IMR-90 (cell line): ENCODE measurements at regions not wholly inside any gene's neighbourhood (a gene's known extent, or its start where the extent isn't known, plus 50 kb on each side); places are given as distances from the start of the nearest gene placed in this dataset.

ENCODE experiments used
- ATAC-seq: fragments of 200-7000 bp; cut with Tn5 transposase; 2 replicates; pipeline ENCODE4 v1.9.1; 2020; ENCODE audit warnings: low read depth, mild to moderate bottlenecking, moderate library complexity
- BruUV-seq: library from RNA; stranded (reverse); fragments of 400-500 nt; replicated peaks from 2 replicates; lab custom pipeline; 2021; lab: Mats Ljungman, UMichigan
- CTCF ChIA-PET: fragments of 300-600 bp; formaldehyde crosslinking; extraction: SDS; loops from one replicate; lab custom pipeline; 2021; ENCODE audit warnings: antibody characterized with exemption; lab: Yijun Ruan, JAX
- POLR2A ChIA-PET: fragments of 300-600 bp; sonication (Branson Sonifier 250); formaldehyde crosslinking; loops from one replicate; lab custom pipeline; 2022; ENCODE audit warnings: antibody characterized with exemption; ENCODE audit not compliant: unreplicated experiment; lab: Charles Lee
- DNase-seq: peaks from one replicate; pipeline ENCODE4 v3.0.0; 2013
- H2AFZ ChIP-seq: replicated peaks from 2 replicates; pipeline ENCODE3; 2013; ENCODE audit warnings: low read length, mild to moderate bottlenecking; ENCODE audit not compliant: poor library complexity
- H2AK5ac ChIP-seq: 2 replicates; pipeline ENCODE4 v1.6.1; 2013; ENCODE audit warnings: low read depth, low read length, inconsistent platforms
- H2AK9ac ChIP-seq: replicated peaks from 2 replicates; pipeline ENCODE3; 2013; ENCODE audit warnings: mild to moderate bottlenecking, low read depth, low read length, moderate library complexity; ENCODE audit not compliant: poor library complexity
- H2BK120ac ChIP-seq: 2 replicates; pipeline ENCODE4 v1.6.1; 2013; ENCODE audit warnings: low read depth, low read length, inconsistent platforms
- H2BK15ac ChIP-seq: 3 replicates; pipeline ENCODE4 v1.6.1; 2013; ENCODE audit warnings: low read depth, low read length, inconsistent platforms
- H2BK20ac ChIP-seq: 2 replicates; pipeline ENCODE4 v1.6.1; 2013; ENCODE audit warnings: low read depth, mild to moderate bottlenecking, inconsistent platforms, low read length, moderate library complexity
- H2BK5ac ChIP-seq: 2 replicates; pipeline ENCODE4 v1.6.1; 2013; ENCODE audit warnings: mild to moderate bottlenecking, low read depth, low read length, inconsistent platforms; ENCODE audit not compliant: poor library complexity, severe bottlenecking
- H3K14ac ChIP-seq: replicated peaks from 2 replicates; pipeline ENCODE4 v1.6.1; 2013; ENCODE audit warnings: low read depth, low read length, inconsistent platforms
- H3K18ac ChIP-seq: 2 replicates; pipeline ENCODE4 v1.6.1; 2013; ENCODE audit warnings: low read depth, low read length, control low read depth
- H3K23ac ChIP-seq: 2 replicates; pipeline ENCODE4 v1.6.1; 2013; ENCODE audit warnings: low read depth, low read length, inconsistent platforms
- H3K27ac ChIP-seq: 2 replicates; pipeline ENCODE4 v1.5.1; 2013; ENCODE audit warnings: mild to moderate bottlenecking, control low read depth, low read length; ENCODE audit not compliant: insufficient read depth
- H3K27me3 ChIP-seq: 2 replicates; pipeline ENCODE4 v1.6.1; 2013; ENCODE audit warnings: low read length; ENCODE audit not compliant: control insufficient read depth, insufficient read depth
- H3K36me3 ChIP-seq: 2 replicates; pipeline ENCODE4 v1.6.1; 2013; ENCODE audit warnings: low read length, mixed read lengths; ENCODE audit not compliant: control insufficient read depth, insufficient read depth
- H3K4ac ChIP-seq: 2 replicates; pipeline ENCODE4 v1.6.1; 2013; ENCODE audit warnings: low read depth, low read length, inconsistent platforms
- H3K4me1 ChIP-seq: 2 replicates; pipeline ENCODE4 v1.6.1; 2013; ENCODE audit warnings: low read length, mixed read lengths; ENCODE audit not compliant: control insufficient read depth, insufficient read depth
- H3K4me2 ChIP-seq: 2 replicates; pipeline ENCODE4 v1.6.1; 2013; ENCODE audit warnings: low read depth, mild to moderate bottlenecking, control low read depth, low read length, moderate library complexity
- H3K4me3 ChIP-seq: 2 replicates; pipeline ENCODE4 v1.5.1; 2013; ENCODE audit warnings: low read depth, mild to moderate bottlenecking, control low read depth, low read length, moderate library complexity; ENCODE audit not compliant: insufficient read depth
- H3K56ac ChIP-seq: 2 replicates; pipeline ENCODE4 v1.6.1; 2013; ENCODE audit warnings: low read length, inconsistent platforms; ENCODE audit not compliant: insufficient read depth; ENCODE audit errors: extremely low read depth
- H3K79me1 ChIP-seq, 2 experiments: 2 replicates each; pipeline ENCODE4 v1.6.1; 2013; ENCODE audit warnings: low read length in 2 of 2, inconsistent platforms in 1 of 2, low read depth in 1 of 2
- H3K9ac ChIP-seq: 2 replicates; pipeline ENCODE4 v1.6.1; 2013; ENCODE audit warnings: low read depth, low read length, control low read depth
- H3K9me1 ChIP-seq: 2 replicates; pipeline ENCODE4 v1.6.1; 2013; ENCODE audit warnings: low read length, inconsistent platforms; ENCODE audit not compliant: insufficient read depth
- H3K9me3 ChIP-seq: 2 replicates; pipeline ENCODE4 v1.6.1; 2013; ENCODE audit warnings: low read length; ENCODE audit not compliant: control insufficient read depth, insufficient read depth
- H4K20me1 ChIP-seq: 2 replicates; pipeline ENCODE4 v1.6.1; 2013; ENCODE audit warnings: low read length, inconsistent platforms; ENCODE audit not compliant: insufficient read depth
- H4K5ac ChIP-seq: 2 replicates; pipeline ENCODE4 v1.6.1; 2013; ENCODE audit warnings: mild to moderate bottlenecking, low read depth, low read length, control low read depth
- H4K8ac ChIP-seq, 2 experiments: 2 replicates each; pipeline ENCODE4 v1.6.1; 2013; ENCODE audit warnings: low read depth in 2 of 2, low read length in 2 of 2, control low read depth in 1 of 2, inconsistent platforms in 1 of 2
- H4K91ac ChIP-seq: 2 replicates; pipeline ENCODE4 v1.6.1; 2013; ENCODE audit warnings: low read depth, low read length, inconsistent platforms; ENCODE audit not compliant: insufficient read depth
- BHLHE40 ChIP-seq: fragments of 150-350 bp; IDR thresholded peaks from 2 replicates; pipeline ENCODE4 v1.6.1; 2016; ENCODE audit warnings: mild to moderate bottlenecking, low read depth, low read length
- CEBPB ChIP-seq: IDR thresholded peaks from 2 replicates; pipeline ENCODE4 v1.6.1; 2012; ENCODE audit warnings: low read depth, low read length, improper control_type of control experiment
- FOS ChIP-seq: fragments of 150-350 bp; IDR thresholded peaks from 2 replicates; pipeline ENCODE4 v1.6.1; 2016; ENCODE audit warnings: low read depth, low read length
- MAFK ChIP-seq: IDR thresholded peaks from 2 replicates; pipeline ENCODE4 v1.6.1; 2012; ENCODE audit warnings: low read depth, low read length, improper control_type of control experiment
- MXI1 ChIP-seq: IDR thresholded peaks from 2 replicates; pipeline ENCODE4 v1.6.1; 2012; ENCODE audit warnings: low read depth, mild to moderate bottlenecking, low read length, moderate library complexity, borderline replicate concordance
- RAD21 ChIP-seq: IDR thresholded peaks from 2 replicates; pipeline ENCODE4 v1.6.1; 2012; ENCODE audit warnings: low read length, improper control_type of control experiment
- RCOR1 ChIP-seq: IDR thresholded peaks from 2 replicates; pipeline ENCODE4 v1.6.1; 2012; ENCODE audit warnings: mild to moderate bottlenecking, low read length, improper control_type of control experiment; ENCODE audit not compliant: insufficient replicate concordance
- SMC3 ChIP-seq: fragments of 150-350 bp; IDR thresholded peaks from 2 replicates; pipeline ENCODE4 v1.6.1; 2016; ENCODE audit warnings: low read depth, mild to moderate bottlenecking, antibody characterized with exemption, low read length, moderate library complexity
- WGBS, 2 experiments: methylation state at CpG; one replicate each; pipeline versions ENCODE4 v1.1.5 to v1.1.7; 2013; ENCODE audit warnings: missing lambda C conversion rate in 2 of 2; ENCODE audit not compliant: insufficient read length in 1 of 2; ENCODE audit errors: extremely low coverage in 2 of 2; 5-methylcytosine and 5-hydroxymethylcytosine counted together
- dilution Hi-C: fragments of 300-500 bp; cut with HindIII; formaldehyde crosslinking; loops from one replicate; pipeline ENCODE4 v1.14.3; 2018; ENCODE audit warnings: low sequenced_read_pairs; ENCODE audit not compliant: unreplicated experiment
- in situ Hi-C: fragments of 300-500 bp; cut with MboI; formaldehyde crosslinking; loops from 3 replicates; pipeline ENCODE4 v1.14.3; 2019; ENCODE audit warnings: low sequenced_read_pairs, inconsistent platforms, mixed read lengths
- intact Hi-C: fragments of 100-400 bp; cut with micrococcal nuclease; formaldehyde crosslinking; loops from 2 replicates; pipeline ENCODE4 v1.10.0; 2022
- TF ChIP-seq, protein P1 (sequence below): fragments of 150-350 bp; IDR thresholded peaks from 2 replicates; pipeline ENCODE4 v1.6.1; 2016; ENCODE audit warnings: low read depth, mild to moderate bottlenecking, low read length, moderate library complexity, borderline replicate concordance

DNA sequence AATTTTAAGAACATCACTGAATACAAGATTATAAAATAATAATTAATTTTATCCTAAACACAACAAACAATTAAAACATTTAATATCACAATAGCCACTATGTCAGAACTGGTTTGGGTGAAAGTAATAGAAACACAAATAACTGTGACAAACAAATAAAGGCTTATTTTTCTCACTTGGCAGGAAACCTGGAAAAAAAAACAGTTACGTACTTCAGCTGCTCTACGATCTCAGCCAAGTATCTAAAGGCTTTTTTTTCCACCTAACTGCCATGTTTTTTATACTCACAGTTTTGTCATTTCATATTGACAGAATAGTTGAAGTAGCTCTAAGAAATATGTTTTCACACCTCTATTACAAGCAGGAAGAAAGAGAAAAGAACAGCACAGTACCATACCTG lies 284.8 kb upstream of the INTU start:
- ChIA-PET POLR2A (no interaction called here), CTCF (no interaction called here)
- BruUV-seq, result no TSS peak
- no peak overlapping the region for H3K18ac ChIP-seq
- H4K91ac ChIP-seq, result no peak overlapping the region
- no peaks in the 10 kb centered on the region for H3K79me1 ChIP-seq
- H2BK15ac ChIP-seq, result no peak overlapping the region
- H3K4ac ChIP-seq, result no peak overlapping the region
- intact Hi-C loops (no loop called here), in situ Hi-C loops (no loop called here), dilution Hi-C loops (no loop called here)
- no peaks in the 10 kb centered on the region for H3K36me3 ChIP-seq
- no peak overlapping the region for H3K9ac ChIP-seq
- H2BK20ac ChIP-seq, result no peak overlapping the region
- H2BK5ac ChIP-seq, result no peak overlapping the region
- H3K14ac ChIP-seq, result no peak overlapping the region
- H4K5ac ChIP-seq, result no peak overlapping the region
- H3K4me1 ChIP-seq, result no peaks in the 10 kb centered on the region
- H3K27me3 ChIP-seq, result no peaks in the 10 kb centered on the region
- H3K4me3 ChIP-seq, result no peak overlapping the region
- DNase-seq, result no peak
- no peak overlapping the region for H3K4me2 ChIP-seq
- ATAC-seq, result no peak
- no peak overlapping the region for H3K23ac ChIP-seq
- no peak overlapping the region for H3K56ac ChIP-seq
- no peak overlapping the region for H2AK5ac ChIP-seq
- H3K27ac ChIP-seq, result no peak overlapping the region
- H2BK120ac ChIP-seq, result no peak overlapping the region
- no peak overlapping the region for H2AK9ac ChIP-seq
- no peak overlapping the region for H4K8ac ChIP-seq
- no peak overlapping the region for H2AFZ ChIP-seq
- no peaks in the 10 kb centered on the region for H4K20me1 ChIP-seq
- TF ChIP-seq CEBPB (no peak), RCOR1 (no peak), BHLHE40 (no peak), RAD21 (no peak), MAFK (no peak), MXI1 (no peak), FOS (no peak), SMC3 (no peak)
- TF ChIP-seq, protein P1, sequence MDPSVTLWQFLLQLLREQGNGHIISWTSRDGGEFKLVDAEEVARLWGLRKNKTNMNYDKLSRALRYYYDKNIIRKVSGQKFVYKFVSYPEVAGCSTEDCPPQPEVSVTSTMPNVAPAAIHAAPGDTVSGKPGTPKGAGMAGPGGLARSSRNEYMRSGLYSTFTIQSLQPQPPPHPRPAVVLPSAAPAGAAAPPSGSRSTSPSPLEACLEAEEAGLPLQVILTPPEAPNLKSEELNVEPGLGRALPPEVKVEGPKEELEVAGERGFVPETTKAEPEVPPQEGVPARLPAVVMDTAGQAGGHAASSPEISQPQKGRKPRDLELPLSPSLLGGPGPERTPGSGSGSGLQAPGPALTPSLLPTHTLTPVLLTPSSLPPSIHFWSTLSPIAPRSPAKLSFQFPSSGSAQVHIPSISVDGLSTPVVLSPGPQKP, result no peak
- no peaks in the 10 kb centered on the region for H3K9me1 ChIP-seq
- H3K9me3 ChIP-seq, result no peaks in the 10 kb centered on the region
- WGBS, 2 experiments, result no CpG with 5 or more reads among the region's 2 CpGs
